ENCODE measurements at regions not wholly inside any gene's neighbourhood (a gene's known extent, or its start where the extent isn't known, plus 50 kb on each side); places are given as distances from the start of the nearest gene placed in this dataset.

GRCh38 chr7:152544481-152544927, 108.7 kb upstream of the KMT2C start:
- TF ChIP-seq CTCF (conservative IDR thresholded peaks at IDR 0.05; ENCODE audit: low read depth, low read length): no peak
- no peak for TF ChIP-seq EZH2 (IDR thresholded peaks at IDR 0.05; ENCODE audit: borderline replicate concordance, low read depth, low read length, poor library complexity, severe bottlenecking)
